ENCODE measurements at regions not wholly inside any gene's neighbourhood (a gene's known extent, or its start where the extent isn't known, plus 50 kb on each side); places are given as distances from the start of the nearest gene placed in this dataset.
"Not testable (repeated sequence)": the region's sequence is repeated elsewhere in the genome, so short reads cannot be mapped to it uniquely, and the experiment has no call there.

DNA sequence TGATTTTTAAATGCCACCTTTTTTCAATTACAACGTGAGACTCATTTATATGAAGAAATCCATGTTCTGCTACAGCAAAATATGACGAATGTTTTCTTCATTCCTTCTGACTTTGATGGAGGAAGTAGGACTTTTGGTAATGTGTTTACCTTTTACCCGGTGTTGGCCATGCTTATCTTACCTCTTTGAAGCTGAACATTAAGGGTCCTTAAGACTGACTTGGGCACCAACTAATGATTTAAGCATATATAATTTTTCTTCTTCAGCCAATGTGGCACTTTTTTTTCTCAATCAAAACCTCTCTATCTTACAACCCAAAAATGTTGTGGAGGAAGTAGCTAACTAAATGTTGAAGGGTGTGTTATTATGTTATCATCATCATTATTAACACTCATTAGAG, 337.5 kb downstream of the EPHA7 start:
- no peak for DNase-seq

GRCh38 chr6:93079061-93079460, 340.3 kb downstream of the EPHA7 start:
- DNase-seq: no peak

DNA sequence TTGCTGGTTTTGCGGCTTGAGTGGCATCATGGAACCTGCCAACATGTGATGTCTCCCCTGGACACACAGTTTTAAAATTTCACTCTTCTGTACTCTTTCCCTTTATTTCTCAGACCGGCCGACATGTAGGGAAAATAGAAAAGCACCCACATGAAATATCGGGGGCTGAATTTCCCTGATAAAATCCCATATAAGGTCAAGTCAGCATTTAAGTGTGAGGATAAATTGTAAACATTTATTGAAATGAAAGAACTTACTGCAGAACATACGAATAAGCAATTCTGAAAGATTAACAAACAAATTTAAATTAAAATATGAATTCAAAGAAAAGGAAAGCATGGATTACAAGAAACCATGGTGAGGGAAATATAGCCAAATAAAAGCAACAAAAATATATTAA, 345.5 kb downstream of the EPHA7 start:
- DNase-seq: no peak

DNA sequence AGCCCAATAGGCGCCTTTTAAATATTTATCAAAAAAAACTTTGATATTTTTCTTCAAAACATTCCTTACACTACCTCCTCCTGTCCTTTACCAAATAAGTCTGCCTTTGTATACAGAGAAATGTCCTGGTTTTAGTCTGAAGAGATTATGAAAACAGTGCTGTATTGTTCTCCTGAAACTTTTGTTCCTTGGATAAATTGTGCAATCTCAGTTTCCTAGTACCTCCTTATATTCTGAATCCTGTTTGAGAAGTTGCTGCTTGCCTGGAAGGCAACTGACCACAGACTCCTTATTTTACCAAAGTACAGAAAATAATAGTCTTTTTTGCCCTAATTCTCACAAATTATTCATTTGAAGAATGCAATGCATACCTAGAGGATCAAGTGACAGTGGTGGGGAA, 349.5 kb downstream of the EPHA7 start:
- no peak for DNase-seq

- DNase-seq: no peak
These were observed 359.4 kb downstream of the EPHA7 start for GRCh38 chr6:93059911-93060310.

- DNase-seq: no peak
These were observed 361.8 kb downstream of the EPHA7 start for GRCh38 chr6:93057584-93057983.

DNA sequence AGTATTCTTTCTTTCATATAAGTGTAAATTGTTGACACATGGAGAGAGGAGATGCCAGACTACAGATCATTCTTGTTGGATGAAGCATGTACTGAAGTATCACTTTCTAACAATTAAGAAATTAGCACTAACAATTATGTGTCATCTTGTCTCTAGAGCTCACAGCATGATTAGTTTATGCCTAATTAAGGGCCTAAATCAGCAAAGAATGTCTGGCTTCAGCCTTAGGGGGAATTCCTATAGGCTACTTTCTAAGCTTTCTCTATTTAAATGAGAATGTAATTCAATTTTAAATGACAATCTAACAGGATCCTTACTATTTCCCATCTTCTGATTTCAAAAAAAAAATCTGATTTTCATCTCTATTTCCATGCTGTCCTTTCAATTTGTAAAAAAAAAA, 371.0 kb downstream of the EPHA7 start:
- DNase-seq: no peak

- no peak for DNase-seq
These were observed 372.3 kb downstream of the EPHA7 start for GRCh38 chr6:93047033-93047432.

DNA sequence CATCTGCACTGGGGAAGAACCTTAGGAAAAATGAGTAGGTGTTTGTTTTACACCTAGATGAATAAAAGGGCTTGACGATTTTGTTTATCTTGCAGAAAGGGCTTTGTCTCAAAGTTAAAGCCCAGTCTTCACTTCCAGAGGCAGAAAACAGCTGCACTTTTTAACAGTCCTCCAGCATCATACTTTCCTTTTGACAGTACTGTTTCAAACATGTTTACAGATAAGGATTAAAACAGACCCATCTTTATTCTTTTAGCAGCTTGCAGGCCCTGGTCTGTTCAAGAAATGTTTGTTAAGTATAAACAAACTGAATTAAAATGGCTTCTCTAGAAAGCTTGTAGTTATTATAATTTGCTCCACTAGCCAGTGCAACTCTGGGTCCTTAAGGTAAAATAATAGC, 374.2 kb downstream of the EPHA7 start:
- no peak for DNase-seq

GRCh38 chr6:93040375-93040774, 379.0 kb downstream of the EPHA7 start:
- no peak for DNase-seq

GRCh38 chr6:93036835-93037234, 382.5 kb downstream of the EPHA7 start:
- DNase-seq: no peak

DNA sequence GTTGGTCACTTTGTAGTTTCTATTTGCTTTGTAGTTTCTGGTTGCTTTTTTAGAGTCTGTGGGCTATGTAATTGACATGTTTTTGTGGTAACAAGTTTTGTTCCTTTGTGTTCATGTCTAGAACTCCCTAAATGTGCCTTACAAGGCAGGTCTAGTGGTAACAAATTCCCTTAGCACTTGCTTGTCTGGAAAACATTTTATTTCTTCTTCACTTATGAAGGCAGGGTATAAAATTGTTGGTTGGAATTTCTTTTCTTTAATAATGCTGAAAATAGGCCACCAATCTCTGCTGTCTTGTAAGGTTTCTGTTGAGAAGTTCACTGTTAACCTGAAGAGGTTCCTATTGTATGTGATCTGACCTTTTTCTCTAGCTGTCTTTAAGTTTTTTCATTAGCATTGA, 383.6 kb downstream of the EPHA7 start:
- no peak for DNase-seq

GRCh38 chr6:93021235-93021915, 398.0 kb downstream of the EPHA7 start:
- DNase-seq: no peak

GRCh38 chr6:93017626-93018025, 401.7 kb downstream of the EPHA7 start:
- no peak for DNase-seq

DNA sequence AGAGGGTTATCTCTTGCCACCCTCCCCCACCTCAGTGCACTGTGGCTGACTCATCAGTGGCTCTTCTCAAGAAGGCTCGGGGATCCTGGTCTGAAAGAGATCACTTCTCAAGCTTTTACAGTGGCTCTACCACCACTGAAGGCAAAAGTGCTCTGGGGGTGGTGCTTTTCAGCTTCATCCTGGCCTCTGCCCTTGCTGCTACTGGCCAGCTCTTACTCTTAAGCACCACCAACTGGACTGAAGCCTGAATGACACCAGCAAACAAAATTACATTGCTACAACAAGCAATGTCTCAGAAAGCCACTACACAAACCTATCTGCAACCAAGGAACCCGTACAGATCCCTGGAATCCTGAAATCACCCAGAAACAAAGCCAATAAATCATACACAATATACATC, 402.1 kb downstream of the EPHA7 start:
- no peak for DNase-seq

DNA sequence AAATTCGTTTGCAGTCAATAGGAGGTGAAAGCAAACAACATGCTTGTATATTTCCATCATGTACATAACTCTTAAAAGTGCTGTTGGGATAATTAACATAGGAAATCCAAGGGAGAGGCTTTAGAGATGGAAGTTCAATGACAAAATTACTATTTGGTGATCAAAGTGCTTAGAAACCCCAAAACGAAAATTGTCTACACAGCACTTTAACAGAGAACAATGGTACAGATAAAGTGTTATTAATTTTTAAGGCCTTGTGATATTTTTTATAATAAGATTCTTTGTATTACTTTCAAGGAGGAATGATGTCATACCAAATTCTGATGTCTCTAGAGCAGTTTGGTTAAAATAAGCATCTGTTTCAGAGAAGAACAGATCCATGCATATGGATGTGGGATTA, 406.3 kb downstream of the EPHA7 start:
- DNase-seq: no peak

DNA sequence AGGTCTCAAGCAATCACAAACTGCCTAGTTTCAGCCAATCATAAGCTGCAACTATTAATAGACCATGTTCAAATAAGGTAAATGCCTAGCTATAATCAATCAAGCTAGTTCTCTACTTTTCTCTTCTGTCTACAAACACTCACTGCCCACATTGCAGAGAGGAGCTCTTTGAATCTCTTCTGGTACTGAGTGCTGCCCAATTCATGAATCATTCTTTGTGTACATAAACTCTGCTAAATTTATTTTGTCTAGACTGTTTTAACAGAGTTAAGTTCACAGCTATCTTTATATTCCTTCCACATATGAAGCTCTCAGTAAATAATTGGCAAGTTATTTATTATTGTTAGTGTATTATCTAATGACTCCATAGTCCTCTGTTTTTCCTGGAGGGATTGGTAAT, 411.0 kb downstream of the EPHA7 start:
- no peak for DNase-seq

- DNase-seq: no peak
These were observed 429.7 kb downstream of the EPHA7 start for GRCh38 chr6:92989656-92990055.

- DNase-seq: no peak
These were observed 440.1 kb downstream of the EPHA7 start for GRCh38 chr6:92979281-92979680.

DNA sequence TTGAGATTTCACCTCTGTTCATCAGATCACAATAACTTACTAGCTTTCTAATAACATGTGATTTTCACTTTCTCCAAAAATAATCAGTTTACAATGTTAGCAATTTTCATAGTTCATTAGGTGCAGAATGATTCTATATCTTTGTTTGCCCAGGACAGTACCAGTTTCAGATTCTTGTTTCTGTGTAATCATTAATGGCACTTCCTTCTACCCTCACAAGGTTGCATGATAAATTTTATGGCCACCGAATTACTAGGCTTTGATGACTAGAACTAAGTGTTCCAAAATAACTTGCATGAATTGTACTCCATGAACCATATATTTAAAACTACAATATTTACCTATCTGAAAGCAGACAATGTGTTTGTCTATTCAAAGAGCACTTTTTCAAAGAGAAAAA, 442.3 kb downstream of the EPHA7 start:
- DNase-seq: no peak

GRCh38 chr6:92967362-92967761, 452.0 kb downstream of the EPHA7 start:
- no peak for DNase-seq

GRCh38 chr6:92962846-92963245, 456.5 kb downstream of the EPHA7 start:
- DNase-seq: no peak

GRCh38 chr6:92952111-92952510, 467.2 kb downstream of the EPHA7 start:
- not testable (repeated sequence) for DNase-seq

- no peak for DNase-seq
These were observed 473.6 kb downstream of the EPHA7 start for GRCh38 chr6:92945799-92946198.

- no peak for DNase-seq
These were observed 475.2 kb downstream of the EPHA7 start for GRCh38 chr6:92944132-92944531.

- no peak for DNase-seq
These were observed 476.8 kb downstream of the EPHA7 start for GRCh38 chr6:92942549-92942948.
